DOHH2 (cell line): ENCODE measurements at regions not wholly inside any gene's neighbourhood (a gene's known extent, or its start where the extent isn't known, plus 50 kb on each side); places are given as distances from the start of the nearest gene placed in this dataset.

Experiments used
- EZH2phosphoT487 ChIP-seq: fragments of 200-600 bp; sonication (generic); IDR thresholded peaks from 2 replicates; pipeline ENCODE4 v1.6.1; 2017; ENCODE audit warnings: borderline replicate concordance, mild to moderate bottlenecking, antibody characterized with exemption, low read length, moderate library complexity, mixed read lengths
- TF ChIP-seq, protein P1 (sequence below): fragments of 200-600 bp; sonication (generic); IDR thresholded peaks from one replicate; pipeline ENCODE4 v1.5.1; 2014; ENCODE audit warnings: antibody characterized with exemption, mild to moderate bottlenecking, low read depth, low read length; ENCODE audit not compliant: poor library complexity, severe bottlenecking

DNA sequence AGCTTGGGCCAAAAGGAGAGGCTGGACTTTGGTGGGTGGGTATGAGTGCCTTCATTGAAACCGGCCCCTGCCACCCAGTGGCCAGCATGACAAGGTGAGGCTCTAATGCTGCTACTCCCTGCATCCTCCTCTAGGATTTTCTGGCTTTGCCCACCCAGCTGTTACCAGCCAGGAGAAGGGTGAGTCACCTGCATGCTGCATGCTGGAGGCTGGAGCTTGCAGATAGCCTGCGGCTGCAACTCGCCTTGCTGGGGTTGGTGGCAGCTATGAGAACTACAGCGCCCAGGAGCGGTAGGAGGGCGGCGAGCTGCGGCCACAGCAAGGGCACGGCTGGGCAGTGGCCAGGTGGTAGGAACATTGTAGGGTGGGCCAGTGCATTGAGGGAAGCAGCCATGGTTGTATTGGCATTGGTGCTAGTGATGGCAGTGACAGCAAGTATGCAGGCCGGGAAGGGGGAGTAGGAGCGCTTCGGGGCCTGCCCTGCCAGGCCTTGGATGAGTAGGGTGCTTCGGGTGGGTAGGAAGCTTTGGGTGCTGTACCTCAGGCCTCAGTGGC, 75.4 kb upstream of the SLC35G4 start:
- TF ChIP-seq, protein P1, sequence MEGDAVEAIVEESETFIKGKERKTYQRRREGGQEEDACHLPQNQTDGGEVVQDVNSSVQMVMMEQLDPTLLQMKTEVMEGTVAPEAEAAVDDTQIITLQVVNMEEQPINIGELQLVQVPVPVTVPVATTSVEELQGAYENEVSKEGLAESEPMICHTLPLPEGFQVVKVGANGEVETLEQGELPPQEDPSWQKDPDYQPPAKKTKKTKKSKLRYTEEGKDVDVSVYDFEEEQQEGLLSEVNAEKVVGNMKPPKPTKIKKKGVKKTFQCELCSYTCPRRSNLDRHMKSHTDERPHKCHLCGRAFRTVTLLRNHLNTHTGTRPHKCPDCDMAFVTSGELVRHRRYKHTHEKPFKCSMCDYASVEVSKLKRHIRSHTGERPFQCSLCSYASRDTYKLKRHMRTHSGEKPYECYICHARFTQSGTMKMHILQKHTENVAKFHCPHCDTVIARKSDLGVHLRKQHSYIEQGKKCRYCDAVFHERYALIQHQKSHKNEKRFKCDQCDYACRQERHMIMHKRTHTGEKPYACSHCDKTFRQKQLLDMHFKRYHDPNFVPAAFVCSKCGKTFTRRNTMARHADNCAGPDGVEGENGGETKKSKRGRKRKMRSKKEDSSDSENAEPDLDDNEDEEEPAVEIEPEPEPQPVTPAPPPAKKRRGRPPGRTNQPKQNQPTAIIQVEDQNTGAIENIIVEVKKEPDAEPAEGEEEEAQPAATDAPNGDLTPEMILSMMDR, result no peak
- TF ChIP-seq EZH2phosphoT487, result no peak
